ENCODE measurements at regions not wholly inside any gene's neighbourhood (a gene's known extent, or its start where the extent isn't known, plus 50 kb on each side); places are given as distances from the start of the nearest gene placed in this dataset.

DNA sequence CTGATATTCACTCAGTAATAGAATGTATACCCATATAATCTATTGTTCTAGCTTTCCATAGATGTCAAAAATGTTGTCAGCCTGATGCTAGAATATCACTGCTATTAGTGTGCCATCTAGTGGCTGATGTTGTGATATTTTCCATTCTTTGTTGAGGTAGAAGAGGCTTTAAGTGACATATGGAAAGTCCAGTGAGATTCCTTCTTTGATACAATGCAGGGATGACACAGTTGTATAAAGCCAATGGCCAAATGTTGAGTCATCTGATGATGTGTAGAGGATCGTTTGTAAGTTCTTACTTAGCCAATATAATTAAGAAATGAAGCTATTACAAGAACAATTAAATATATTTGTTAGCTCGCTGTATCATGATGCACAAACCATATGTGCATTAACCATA is 58.1 kb upstream of the PCED1B start:
- intact Hi-C loops (cut with DNase I) = no loop called here
- H3K4me3 ChIP-seq = no peak overlapping the region
- TF ChIP-seq, protein P1, sequence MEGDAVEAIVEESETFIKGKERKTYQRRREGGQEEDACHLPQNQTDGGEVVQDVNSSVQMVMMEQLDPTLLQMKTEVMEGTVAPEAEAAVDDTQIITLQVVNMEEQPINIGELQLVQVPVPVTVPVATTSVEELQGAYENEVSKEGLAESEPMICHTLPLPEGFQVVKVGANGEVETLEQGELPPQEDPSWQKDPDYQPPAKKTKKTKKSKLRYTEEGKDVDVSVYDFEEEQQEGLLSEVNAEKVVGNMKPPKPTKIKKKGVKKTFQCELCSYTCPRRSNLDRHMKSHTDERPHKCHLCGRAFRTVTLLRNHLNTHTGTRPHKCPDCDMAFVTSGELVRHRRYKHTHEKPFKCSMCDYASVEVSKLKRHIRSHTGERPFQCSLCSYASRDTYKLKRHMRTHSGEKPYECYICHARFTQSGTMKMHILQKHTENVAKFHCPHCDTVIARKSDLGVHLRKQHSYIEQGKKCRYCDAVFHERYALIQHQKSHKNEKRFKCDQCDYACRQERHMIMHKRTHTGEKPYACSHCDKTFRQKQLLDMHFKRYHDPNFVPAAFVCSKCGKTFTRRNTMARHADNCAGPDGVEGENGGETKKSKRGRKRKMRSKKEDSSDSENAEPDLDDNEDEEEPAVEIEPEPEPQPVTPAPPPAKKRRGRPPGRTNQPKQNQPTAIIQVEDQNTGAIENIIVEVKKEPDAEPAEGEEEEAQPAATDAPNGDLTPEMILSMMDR (IDR thresholded peaks at IDR 0.05) = peak; percentile 13 to 74 (median 67)
- TF ChIP-seq POLR2A (IDR thresholded peaks at IDR 0.05) = no peak
- DNase-seq (peak in 1 of 4 donors; percentile 13), ATAC-seq (peak; percentile 55)
- H3K4me1 ChIP-seq = no peaks in the 10 kb centered on the region
- H3K9me3 ChIP-seq = no peaks in the 10 kb centered on the region
- no peak overlapping the region for H3K27ac ChIP-seq
- H3K36me3 ChIP-seq (replicated peaks in 1 of 2; ENCODE audit: insufficient read depth in 1 of 2, low read depth in 2 of 2) = no peaks in the 10 kb centered on the region
- H3K27me3 ChIP-seq = no peaks in the 10 kb centered on the region
- 49 to 50% methylated on average over 2 of the region's 2 CpGs for WGBS, 2 donors

- no peak overlapping the region for H3K27ac ChIP-seq
- DNase-seq (no peak), ATAC-seq (no peak)
- no peaks in the 10 kb centered on the region for H3K36me3 ChIP-seq (replicated peaks in 1 of 2; ENCODE audit: insufficient read depth in 1 of 2, low read depth in 2 of 2)
- no peak overlapping the region for H3K4me3 ChIP-seq
- H3K9me3 ChIP-seq = no peaks in the 10 kb centered on the region
- no peaks in the 10 kb centered on the region for H3K4me1 ChIP-seq
- intact Hi-C loops (cut with DNase I) = no loop called here
- no peaks in the 10 kb centered on the region for H3K27me3 ChIP-seq
- TF ChIP-seq, protein P1 (IDR thresholded peaks at IDR 0.05) = no peak
- TF ChIP-seq POLR2A (IDR thresholded peaks at IDR 0.05) = no peak
- WGBS, 2 donors = 16 to 31% methylated on average over 2 of the region's 2 CpGs
Observed at GRCh38 chr12:47022296-47022695, 57.1 kb upstream of the PCED1B start.

DNA sequence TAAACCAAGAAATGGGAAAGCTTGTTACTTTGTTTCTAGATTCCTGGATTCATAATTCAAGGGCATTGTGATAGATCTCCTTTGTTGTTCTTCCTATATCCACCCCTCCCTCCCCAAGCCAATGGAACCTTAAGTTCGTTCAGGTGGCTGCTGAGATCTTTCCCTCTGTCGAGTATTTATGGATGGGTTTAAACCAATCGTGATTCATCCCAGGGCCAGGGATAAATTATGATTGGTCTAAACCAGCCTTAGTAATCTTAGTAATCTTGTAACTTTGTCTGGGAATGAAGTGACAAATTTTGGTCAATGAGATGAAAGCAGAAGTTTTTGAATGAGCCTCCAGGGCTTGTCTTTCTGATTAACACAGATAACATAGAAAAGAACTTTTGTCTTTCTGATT is 56.1 kb upstream of the PCED1B start:
- intact Hi-C loops (cut with DNase I) = no loop called here
- H3K27ac ChIP-seq = no peak overlapping the region
- 51 to 59% methylated on average over 3 of the region's 3 CpGs for WGBS, 2 donors

DNA sequence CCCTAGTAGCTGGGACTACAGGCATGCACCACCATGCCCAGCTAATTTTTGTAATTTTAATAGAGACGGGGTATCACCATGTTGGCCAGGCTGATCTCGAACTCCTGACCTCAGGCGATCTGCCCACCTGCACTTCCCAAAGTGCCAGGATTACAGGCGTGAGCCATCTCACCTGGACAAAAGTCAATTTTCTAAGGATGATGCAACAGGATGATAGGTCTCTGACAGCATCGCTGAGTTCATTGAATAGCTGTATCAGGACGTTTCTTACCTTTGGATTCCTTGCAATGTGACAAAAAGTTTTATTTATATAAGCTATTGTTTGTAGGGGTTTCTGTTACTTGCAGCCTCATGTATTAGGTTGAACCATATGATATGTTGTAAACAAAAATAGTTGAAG is 55.5 kb upstream of the PCED1B start:
- ATAC-seq = no peak
- no peak for DNase-seq
- no peaks in the 10 kb centered on the region for H3K4me1 ChIP-seq
- no peaks in the 10 kb centered on the region for H3K9me3 ChIP-seq
- no peaks in the 10 kb centered on the region for H3K36me3 ChIP-seq (replicated peaks in 1 of 2; ENCODE audit: insufficient read depth in 1 of 2, low read depth in 2 of 2)
- intact Hi-C loops (cut with DNase I) = no loop called here
- no peak for TF ChIP-seq POLR2A (IDR thresholded peaks at IDR 0.05)
- TF ChIP-seq, protein P1 (IDR thresholded peaks at IDR 0.05) = no peak
- WGBS, 2 donors = 67 to 71% methylated on average over 6 of the region's 6 CpGs
- no peaks in the 10 kb centered on the region for H3K27me3 ChIP-seq
- no peak overlapping the region for H3K4me3 ChIP-seq
- no peak overlapping the region for H3K27ac ChIP-seq

More for the DNA sequence above, 56.1 kb upstream of the PCED1B start:
- TF ChIP-seq, protein P1 (IDR thresholded peaks at IDR 0.05) = no peak
- TF ChIP-seq POLR2A (IDR thresholded peaks at IDR 0.05) = no peak
- Histone ChIP-seq H3K36me3 (replicated peaks in 1 of 2; ENCODE audit: insufficient read depth in 1 of 2, low read depth in 2 of 2) (no peaks in the 10 kb centered on the region), H3K4me3 (no peak overlapping the region), H3K4me1 (no peaks in the 10 kb centered on the region), H3K9me3 (no peaks in the 10 kb centered on the region), H3K27me3 (no peaks in the 10 kb centered on the region)
- no peak for ATAC-seq
- DNase-seq = no peak

- no peaks in the 10 kb centered on the region for H3K4me1 ChIP-seq
- no peak overlapping the region for H3K4me3 ChIP-seq
- H3K9me3 ChIP-seq = no peaks in the 10 kb centered on the region
- intact Hi-C loops (cut with DNase I) = no loop called here
- ATAC-seq (no peak), DNase-seq (no peak)
- WGBS, 2 donors = 63 to 76% methylated on average over 2 of the region's 2 CpGs
- no peak for TF ChIP-seq POLR2A (IDR thresholded peaks at IDR 0.05)
- TF ChIP-seq, protein P1 (IDR thresholded peaks at IDR 0.05) = no peak
- no peaks in the 10 kb centered on the region for H3K36me3 ChIP-seq (replicated peaks in 1 of 2; ENCODE audit: insufficient read depth in 1 of 2, low read depth in 2 of 2)
- H3K27ac ChIP-seq = no peak overlapping the region
- no peaks in the 10 kb centered on the region for H3K27me3 ChIP-seq
Observed at GRCh38 chr12:47024463-47024862, 55.0 kb upstream of the PCED1B start.
